Urinary bladder (tissue), 3 donors: ENCODE measurements at regions not wholly inside any gene's neighbourhood (a gene's known extent, or its start where the extent isn't known, plus 50 kb on each side); places are given as distances from the start of the nearest gene placed in this dataset.

Source experiments
- DNase-seq: peaks from one replicate; pipeline ENCODE4 v3.0.0-alpha.2; 2015; ENCODE audit errors: extremely low spot score
- H3K27ac ChIP-seq: one replicate; pipeline ENCODE4 v1.5.1; 2013; ENCODE audit warnings: low read depth, mild to moderate bottlenecking, moderate library complexity
- H3K36me3 ChIP-seq: one replicate; pipeline ENCODE4 v1.6.1; 2013; ENCODE audit warnings: mild to moderate bottlenecking, moderate library complexity; ENCODE audit not compliant: insufficient read depth
- H3K4me1 ChIP-seq: one replicate; pipeline ENCODE4 v1.6.1; 2013; ENCODE audit warnings: mild to moderate bottlenecking, moderate library complexity; ENCODE audit not compliant: insufficient read depth
- H3K4me3 ChIP-seq: one replicate; pipeline ENCODE4 v1.5.1; 2013; ENCODE audit warnings: low read depth, low read length
- WGBS: extraction: QIAGEN DNeasy Blood & Tissue Kit; methylation state at CpG from one replicate; pipeline ENCODE4 v1.1.7; 2013; 5-methylcytosine and 5-hydroxymethylcytosine counted together
- donor health status: healthy with polysubstance abuse.
- donor health status: healthy.

GRCh38 chr10:4658777-4659176, 167.2 kb upstream of the AKR1E2 start:
- DNase-seq: no peak
- Histone ChIP-seq H3K36me3 (no peaks in the 10 kb centered on the region), H3K27ac (no peak overlapping the region), H3K4me3 (no peak overlapping the region), H3K4me1 (no peaks in the 10 kb centered on the region)
- WGBS: 82% methylated on average over 8 of the region's 8 CpGs

DNA sequence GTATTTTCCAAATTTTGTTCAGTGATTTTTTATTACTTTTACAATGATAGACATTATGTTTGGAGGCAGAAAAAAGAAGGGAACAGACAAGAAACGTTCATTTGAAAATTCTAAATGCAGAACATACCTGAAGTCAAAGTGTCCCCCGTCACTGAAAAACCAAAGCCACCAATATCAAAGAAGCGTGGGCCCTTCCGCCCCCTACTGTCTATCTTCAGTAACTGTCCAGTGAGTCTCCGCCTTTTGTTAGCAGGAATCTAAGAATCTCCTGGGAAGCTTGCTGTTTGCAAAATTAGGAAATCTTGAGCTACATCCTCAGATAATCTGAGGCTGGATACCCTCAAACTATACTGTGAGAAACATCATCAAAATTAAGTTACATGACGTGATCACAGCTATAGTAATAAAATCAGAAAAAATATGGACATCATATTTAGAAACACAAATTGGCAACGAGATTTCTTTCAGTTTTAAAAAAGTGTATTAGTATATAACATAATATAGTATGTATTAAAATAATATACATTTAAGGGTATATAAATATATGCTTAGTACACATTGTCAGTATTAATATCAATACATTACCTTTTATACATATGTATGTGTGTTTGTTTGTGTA, 169.3 kb upstream of the AKR1E2 start:
- H3K36me3 ChIP-seq: no peaks in the 10 kb centered on the region
- no peak overlapping the region for H3K27ac ChIP-seq
- 18% methylated on average over 7 of the region's 7 CpGs for WGBS
- H3K4me3 ChIP-seq: no peak overlapping the region
- DNase-seq: no peak
- H3K4me1 ChIP-seq: no peaks in the 10 kb centered on the region

DNA sequence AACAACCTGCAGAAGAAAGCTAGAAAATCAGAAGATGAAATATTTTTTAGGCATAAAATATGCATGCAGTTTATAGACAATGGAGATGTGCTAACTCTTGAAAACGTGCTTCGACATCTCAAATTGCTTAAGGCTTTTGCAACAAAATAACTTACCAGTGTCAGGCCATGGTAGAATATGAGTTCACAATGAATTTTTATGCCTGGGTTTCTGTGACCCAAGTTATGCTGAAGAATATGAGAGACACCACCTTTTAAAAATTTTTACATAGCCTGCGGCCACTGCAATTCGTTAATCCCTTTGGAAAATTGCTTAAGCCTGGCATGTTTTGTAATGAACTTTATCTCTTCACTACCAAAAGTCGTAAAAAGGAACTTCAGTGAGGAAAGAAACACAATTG, 170.1 kb upstream of the AKR1E2 start:
- Histone ChIP-seq H3K27ac (no peak overlapping the region), H3K4me1 (no peaks in the 10 kb centered on the region)
- 82% methylated on average over 5 of the region's 5 CpGs for WGBS

DNA sequence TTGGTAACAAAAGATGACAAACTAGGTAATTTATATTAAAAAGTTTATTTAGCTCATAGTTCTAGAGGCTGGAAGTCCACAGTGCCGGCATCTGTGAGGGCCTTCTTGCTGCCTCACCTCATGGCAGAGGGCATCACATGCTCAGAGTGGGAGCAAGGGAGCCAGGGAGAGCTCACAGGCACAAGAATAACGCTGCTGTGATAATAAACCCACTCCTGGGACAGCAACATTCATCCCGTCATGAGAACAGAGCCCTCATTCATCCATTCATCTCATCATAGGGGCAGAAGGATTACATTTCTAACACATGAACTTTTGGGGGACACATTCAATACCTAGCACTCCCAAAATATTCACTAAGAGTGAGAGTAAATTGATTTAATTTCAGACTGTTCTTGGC, 170.6 kb upstream of the AKR1E2 start:
- no peaks in the 10 kb centered on the region for H3K4me1 ChIP-seq
- WGBS: 91% methylated on average over 3 of the region's 3 CpGs
- H3K36me3 ChIP-seq: no peaks in the 10 kb centered on the region
- H3K27ac ChIP-seq: no peak overlapping the region
- DNase-seq: no peak
- H3K4me3 ChIP-seq: no peak overlapping the region

More for the DNA sequence above, 170.1 kb upstream of the AKR1E2 start:
- no peak for DNase-seq
- Histone ChIP-seq H3K4me3 (no peak overlapping the region), H3K36me3 (no peaks in the 10 kb centered on the region)

- no peak for DNase-seq
- H3K4me3 ChIP-seq: no peak overlapping the region
- H3K4me1 ChIP-seq: no peaks in the 10 kb centered on the region
- H3K36me3 ChIP-seq: no peaks in the 10 kb centered on the region
- WGBS: 96% methylated on average over 2 of the region's 2 CpGs
- no peak overlapping the region for H3K27ac ChIP-seq
Measured at GRCh38 chr10:4654496-4654895, 171.5 kb upstream of the AKR1E2 start.

GRCh38 chr10:4653160-4653559, 172.8 kb upstream of the AKR1E2 start:
- WGBS: 87% methylated on average over 8 of the region's 8 CpGs
- Histone ChIP-seq H3K27ac (no peak overlapping the region), H3K4me1 (no peaks in the 10 kb centered on the region), H3K36me3 (no peaks in the 10 kb centered on the region), H3K4me3 (no peak overlapping the region)
- no peak for DNase-seq

GRCh38 chr10:4652111-4653010, 173.6 kb upstream of the AKR1E2 start:
- Histone ChIP-seq H3K4me1 (no peaks in the 10 kb centered on the region), H3K36me3 (no peaks in the 10 kb centered on the region), H3K27ac (no peak overlapping the region), H3K4me3 (no peak overlapping the region)
- 84% methylated on average over 8 of the region's 8 CpGs for WGBS
- DNase-seq: no peak

- 92% methylated on average over 5 of the region's 5 CpGs for WGBS
- Histone ChIP-seq H3K27ac (no peak overlapping the region), H3K36me3 (no peaks in the 10 kb centered on the region), H3K4me1 (no peaks in the 10 kb centered on the region), H3K4me3 (no peak overlapping the region)
- no peak for DNase-seq
Measured at GRCh38 chr10:4651404-4652037, 174.5 kb upstream of the AKR1E2 start.

DNA sequence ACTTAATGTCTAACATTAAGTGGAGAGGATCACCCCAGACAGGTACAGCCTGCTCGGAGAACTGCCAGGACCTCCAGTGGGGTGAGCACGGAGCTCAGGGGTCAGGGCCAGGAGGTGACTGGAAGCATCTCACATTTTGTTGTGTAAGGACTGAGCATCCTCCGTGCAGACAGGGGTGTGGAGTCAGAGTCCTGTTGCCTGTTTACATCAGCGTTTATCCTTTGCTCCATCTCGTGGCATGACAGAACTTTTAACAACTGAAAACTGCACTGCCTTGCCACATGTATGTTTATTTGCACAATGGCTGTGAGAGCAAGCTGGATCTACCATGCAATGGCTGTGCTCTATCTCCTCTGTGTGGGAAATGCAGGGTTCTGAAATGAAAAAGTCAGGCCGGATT, 175.4 kb upstream of the AKR1E2 start:
- no peaks in the 10 kb centered on the region for H3K36me3 ChIP-seq
- no peaks in the 10 kb centered on the region for H3K4me1 ChIP-seq
- H3K27ac ChIP-seq: no peak overlapping the region
- no peak overlapping the region for H3K4me3 ChIP-seq
- WGBS: 52% methylated on average over 6 of the region's 6 CpGs
- DNase-seq: no peak

- H3K27ac ChIP-seq: no peak overlapping the region
- 47% methylated on average over 3 of the region's 3 CpGs for WGBS
- no peaks in the 10 kb centered on the region for H3K4me1 ChIP-seq
- no peak for DNase-seq
- no peaks in the 10 kb centered on the region for H3K36me3 ChIP-seq
- H3K4me3 ChIP-seq: no peak overlapping the region
Measured at GRCh38 chr10:4649886-4650508, 176.0 kb upstream of the AKR1E2 start.

DNA sequence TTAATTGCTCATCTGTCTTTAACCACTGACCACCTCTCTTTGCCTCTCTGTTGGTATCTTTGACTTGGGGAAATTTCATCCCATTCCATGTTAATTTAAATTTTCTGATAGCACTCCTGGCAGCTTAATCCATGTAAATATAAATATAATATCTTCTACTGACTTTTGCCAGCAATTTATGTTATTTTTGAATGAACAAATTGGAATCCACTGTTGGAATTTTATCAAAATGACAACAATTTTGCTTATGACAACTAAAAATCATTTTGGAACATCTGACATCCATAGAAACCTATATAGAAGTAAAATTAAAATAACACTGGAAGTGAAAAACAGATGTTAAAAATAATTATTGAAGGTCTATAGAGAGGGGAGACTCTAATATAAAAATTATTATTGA, 176.5 kb upstream of the AKR1E2 start:
- DNase-seq: no peak
- no peak overlapping the region for H3K4me3 ChIP-seq
- no peaks in the 10 kb centered on the region for H3K36me3 ChIP-seq
- H3K27ac ChIP-seq: no peak overlapping the region
- H3K4me1 ChIP-seq: no peaks in the 10 kb centered on the region

- Histone ChIP-seq H3K27ac (no peak overlapping the region), H3K4me1 (no peaks in the 10 kb centered on the region), H3K4me3 (no peak overlapping the region), H3K36me3 (no peaks in the 10 kb centered on the region)
- no peak for DNase-seq
- 71% methylated on average over 3 of the region's 3 CpGs for WGBS
Measured at GRCh38 chr10:4648999-4649398, 177.0 kb upstream of the AKR1E2 start.

DNA sequence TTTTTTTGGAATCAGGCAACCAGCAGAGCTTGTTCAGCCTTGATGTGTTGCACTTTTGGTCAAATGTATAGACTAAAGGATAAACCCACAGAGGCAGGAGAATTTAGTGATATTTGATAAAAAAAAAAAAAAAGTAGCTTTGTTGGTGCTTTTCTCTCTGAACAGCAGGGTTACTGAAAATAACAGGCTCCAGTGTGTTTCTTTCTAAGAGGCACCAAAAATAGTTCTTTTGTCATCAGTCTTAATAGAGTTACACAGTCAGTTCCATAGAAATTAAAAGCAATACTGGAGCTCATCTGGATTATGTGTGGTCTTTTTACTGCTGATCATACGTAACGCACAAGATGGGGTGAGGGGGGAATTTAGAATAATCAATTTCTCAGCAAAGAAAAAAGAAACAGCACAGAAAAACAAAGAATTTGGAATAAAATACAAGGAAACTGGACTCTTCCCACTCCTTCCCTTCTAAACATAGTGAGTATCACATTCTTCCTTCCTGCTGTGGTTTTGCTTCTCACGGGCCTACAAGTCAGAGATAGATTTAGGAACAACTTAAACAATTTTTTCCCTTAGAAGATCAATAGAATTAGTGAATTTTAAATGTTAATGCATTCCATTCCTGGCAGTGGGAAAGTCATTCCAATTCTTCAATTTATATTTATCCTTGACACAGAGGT, 178.8 kb upstream of the AKR1E2 start:
- DNase-seq: no peak
- Histone ChIP-seq H3K27ac (no peak overlapping the region), H3K4me1 (no peaks in the 10 kb centered on the region), H3K36me3 (no peaks in the 10 kb centered on the region), H3K4me3 (no peak overlapping the region)
- WGBS: 86% methylated on average over 3 of the region's 3 CpGs
